Femur (tissue), 1 donor: ENCODE measurements at regions not wholly inside any gene's neighbourhood (a gene's known extent, or its start where the extent isn't known, plus 50 kb on each side); places are given as distances from the start of the nearest gene placed in this dataset.
A peak's percentile ranks its signal among the peaks of the same experiment; 100 is the strongest.
"Not testable (repeated sequence)": the region's sequence is repeated elsewhere in the genome, so short reads cannot be mapped to it uniquely, and the experiment has no call there.

Experiments
- DNase-seq: peaks from one replicate; pipeline ENCODE4 v3.0.0-alpha.2; 2017

DNA sequence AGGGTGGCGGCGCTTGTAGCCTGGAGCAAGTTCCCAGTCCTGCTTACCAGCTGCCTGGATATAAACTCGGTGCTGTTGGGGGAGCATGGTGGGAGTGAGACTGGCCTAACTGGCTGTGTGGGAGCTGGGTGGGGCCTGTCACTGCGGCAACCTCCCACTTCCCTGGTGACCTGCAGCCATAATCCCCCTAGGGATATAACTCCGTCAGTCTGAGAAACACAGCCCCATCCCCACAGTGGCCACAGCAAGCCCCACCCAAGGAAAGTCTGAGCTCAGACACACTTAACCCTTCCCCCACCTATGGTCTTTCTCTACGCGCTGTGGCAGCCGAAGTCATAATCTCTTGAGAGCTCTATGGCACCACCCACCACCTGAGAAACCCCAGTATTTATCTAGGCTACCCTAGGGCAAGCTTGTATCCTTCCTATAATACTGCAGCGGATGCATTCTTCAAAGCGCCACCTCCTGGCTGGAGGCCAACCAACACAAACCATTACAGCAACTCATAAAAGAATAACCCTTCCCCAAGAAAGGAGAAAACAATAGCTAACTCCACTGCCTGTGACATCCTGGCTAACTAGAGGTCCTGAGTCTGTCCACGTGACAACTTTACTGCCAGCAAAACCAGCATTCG, 57.4 kb downstream of the ZNF648 start:
- DNase-seq = no peak

DNA sequence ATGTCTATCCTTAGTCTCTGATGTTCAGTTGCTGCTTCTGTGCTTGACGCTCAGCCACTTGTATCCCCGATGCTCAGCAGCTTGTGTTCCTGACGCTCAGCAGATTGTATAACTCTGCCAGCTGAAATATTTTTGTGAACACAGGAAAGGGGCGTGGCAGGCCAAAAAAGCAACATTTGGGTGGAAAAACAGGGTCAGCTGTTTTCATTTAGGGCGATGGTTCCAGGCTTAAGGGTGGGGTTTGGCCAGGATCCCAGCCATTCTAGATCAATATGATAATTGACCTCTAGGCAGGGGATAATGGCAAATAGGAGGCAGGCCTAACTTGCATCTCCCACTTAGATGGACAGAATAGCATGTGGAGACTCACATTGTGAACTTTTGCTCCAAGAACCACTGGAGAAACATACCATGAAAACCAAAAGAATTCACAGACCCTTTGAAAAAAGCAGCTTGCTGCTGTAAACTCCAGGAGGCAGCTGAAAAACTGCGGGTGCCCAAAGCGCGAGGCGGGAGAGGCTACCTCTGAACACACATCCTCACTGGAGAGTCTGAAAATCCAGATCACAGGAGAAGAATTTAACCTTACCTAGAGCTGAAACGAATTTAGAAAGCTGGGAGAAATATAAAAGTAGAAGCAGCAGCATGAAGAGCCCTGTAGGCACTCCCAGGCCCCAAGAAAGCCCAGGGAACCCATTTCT, 58.3 kb downstream of the ZNF648 start:
- DNase-seq = peak; percentile 22

DNA sequence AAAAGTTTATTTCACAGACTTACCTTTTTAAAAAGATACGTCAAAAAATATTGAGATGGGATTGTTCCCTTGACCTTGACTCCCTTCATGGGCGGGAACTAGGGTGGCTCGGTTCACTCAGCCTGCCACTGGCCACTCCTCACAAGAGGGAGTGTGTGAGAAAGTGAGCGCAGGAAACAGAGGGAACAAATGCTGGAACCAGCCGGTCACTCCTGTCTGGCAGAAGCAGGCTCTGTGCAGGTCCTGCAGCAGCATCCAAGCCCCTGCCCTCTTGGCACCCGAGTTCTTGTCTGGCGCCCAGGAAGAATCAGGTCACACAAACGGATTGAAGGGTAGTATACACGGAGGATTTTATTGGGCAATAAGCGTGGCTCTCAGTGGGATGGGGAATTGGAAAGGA, 58.9 kb downstream of the ZNF648 start:
- no peak for DNase-seq

DNA sequence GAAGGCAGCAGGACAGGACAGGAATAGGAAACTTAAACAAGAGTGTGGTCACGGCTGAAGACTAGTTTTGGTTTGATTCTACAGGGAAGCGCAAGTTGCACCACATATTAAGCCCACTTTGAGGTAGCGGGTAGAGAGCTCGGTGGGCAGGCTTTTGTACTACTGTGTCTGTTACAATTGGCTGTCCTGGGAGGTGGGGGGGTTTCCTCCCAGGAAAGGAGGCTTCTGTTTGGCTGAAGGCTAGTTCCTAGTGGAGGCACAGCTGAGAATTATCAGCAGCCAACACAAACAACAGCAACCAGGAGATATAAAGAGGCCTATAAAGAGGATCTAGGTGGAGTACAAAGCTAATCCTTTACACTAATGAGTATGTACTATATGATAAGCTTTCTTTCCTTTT, 62.7 kb downstream of the ZNF648 start:
- DNase-seq = no peak

DNA sequence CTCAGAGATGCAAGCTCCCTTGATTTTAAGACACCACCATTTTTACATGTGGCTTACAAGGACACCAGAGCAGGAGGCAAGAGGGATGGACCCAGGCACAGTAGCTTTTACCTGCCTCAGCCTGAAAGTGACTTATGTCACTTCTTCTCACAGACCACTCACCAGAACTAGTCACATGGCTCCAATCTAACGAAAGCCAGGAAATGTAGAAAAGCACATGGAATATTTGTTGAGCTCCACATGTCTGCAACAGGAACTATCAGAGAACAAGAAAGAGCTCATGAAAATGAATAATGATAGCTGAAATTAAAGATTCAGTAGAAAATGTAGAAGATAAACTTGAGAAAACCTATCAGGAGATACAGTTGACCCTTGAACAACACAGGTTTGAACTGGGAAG, 69.4 kb downstream of the ZNF648 start:
- DNase-seq = no peak

DNA sequence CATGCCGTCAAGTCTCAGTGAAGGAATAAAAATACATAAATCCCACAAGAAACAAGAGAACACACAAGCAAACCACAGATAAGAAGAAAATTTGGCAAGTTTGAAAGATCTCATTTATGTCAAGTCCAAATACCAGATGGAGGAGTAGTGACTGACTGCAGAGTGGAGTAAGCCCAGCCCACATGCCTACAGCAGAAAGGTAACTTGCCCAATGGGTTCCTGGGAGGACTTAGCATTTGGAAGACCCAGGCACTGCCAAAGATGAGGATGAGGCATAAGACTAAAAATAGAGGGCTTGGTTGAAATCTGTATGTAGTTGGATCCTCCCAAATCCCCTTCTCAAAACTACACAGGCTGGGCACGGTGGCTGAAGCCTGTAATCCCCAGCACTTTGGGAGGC, 70.8 kb downstream of the ZNF648 start:
- DNase-seq = no peak

DNA sequence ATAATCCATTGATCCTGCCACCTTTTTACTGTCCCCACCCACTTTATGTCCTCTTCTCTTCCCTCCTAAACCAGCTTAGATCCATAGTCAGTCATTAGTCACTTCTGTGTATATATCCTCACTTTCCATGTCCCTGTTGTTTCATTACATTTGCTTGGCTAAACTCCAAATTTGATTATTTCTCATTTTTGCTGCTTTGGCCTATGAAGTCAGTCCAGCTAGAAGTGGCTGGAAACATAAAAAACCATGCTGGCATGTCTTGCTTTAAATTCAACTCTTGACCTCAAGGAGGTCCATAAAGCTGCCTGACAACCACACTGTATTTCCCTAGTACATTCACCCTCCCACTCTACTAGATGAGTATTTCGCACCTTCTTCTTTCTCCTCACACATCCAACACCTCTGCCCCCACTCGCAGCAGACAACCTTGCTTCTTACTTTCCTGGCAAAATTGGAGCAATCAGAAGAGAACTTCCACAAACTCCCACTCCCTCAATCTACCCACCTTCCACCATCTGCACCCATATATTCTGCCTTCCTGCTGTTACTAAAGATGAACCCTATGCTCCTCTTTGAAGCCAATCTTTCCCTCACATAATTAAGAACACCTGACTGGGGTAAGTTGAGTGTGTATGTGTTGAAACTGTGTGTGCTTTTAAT, 72.1 kb downstream of the ZNF648 start:
- no peak for DNase-seq

DNA sequence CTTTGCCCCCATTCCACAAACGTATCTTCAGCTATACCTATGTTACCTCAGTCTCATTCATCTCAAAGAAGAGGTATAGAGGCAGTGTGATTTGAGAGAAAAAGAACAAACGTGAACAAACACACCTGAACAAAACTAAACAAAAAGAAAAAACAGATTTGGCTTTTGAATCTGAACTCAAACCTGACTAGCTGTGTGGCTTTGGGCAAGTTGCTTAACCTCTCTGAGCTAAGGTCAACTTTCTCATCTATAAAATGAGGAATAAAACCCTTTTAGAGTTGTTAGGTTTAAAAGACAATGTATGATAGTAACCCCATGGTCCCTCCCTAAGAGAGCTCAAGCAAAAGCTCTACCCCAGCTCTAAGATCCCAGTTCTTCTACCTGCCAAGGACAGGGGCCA, 73.5 kb downstream of the ZNF648 start:
- DNase-seq = no peak

DNA sequence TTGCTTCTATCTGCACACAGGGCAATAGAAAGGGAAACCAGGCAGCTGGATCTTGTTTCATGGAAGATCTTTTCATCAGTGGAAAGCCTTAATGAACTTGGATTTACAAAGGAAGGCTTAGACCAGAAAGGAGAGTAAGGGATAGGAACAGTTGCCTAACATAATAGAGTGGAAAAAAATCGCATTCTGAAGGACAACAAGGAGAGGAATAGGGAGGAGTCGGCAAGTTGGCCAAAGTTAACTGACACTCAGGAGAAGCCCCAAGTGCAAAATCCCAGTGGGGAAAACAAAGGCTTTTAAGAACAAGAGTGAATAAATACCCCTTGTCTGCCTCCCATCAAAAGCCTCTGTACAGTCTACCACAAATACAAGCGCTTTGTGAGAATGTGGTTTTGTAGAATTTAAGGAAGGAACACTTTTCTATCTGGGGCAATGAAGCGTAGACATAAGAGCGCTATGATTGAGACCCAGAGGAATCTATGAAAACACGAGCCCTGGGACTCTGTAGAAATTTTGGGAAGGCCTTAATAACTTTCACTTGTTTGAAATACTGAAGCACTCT, 74.1 kb downstream of the ZNF648 start:
- DNase-seq = no peak

DNA sequence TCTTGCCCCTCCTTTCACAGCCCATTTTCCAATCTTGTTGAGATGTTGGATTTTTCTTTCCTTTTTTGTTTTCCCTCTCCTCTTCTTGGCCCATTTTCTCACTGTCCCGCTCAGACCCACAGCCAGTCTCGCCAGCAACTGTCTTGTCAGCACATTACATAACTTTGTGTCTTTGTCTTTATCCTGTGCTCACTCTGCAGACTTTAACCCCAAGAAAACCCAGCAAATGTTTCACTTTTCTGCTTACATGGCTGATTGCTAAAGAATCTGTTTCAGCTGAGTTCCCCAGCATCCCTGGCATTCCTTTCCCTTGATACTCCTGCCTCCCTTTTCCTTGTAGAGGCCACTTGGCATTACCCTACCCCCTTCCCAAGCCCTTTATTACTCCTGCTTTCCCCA, 74.6 kb downstream of the ZNF648 start:
- DNase-seq = no peak

DNA sequence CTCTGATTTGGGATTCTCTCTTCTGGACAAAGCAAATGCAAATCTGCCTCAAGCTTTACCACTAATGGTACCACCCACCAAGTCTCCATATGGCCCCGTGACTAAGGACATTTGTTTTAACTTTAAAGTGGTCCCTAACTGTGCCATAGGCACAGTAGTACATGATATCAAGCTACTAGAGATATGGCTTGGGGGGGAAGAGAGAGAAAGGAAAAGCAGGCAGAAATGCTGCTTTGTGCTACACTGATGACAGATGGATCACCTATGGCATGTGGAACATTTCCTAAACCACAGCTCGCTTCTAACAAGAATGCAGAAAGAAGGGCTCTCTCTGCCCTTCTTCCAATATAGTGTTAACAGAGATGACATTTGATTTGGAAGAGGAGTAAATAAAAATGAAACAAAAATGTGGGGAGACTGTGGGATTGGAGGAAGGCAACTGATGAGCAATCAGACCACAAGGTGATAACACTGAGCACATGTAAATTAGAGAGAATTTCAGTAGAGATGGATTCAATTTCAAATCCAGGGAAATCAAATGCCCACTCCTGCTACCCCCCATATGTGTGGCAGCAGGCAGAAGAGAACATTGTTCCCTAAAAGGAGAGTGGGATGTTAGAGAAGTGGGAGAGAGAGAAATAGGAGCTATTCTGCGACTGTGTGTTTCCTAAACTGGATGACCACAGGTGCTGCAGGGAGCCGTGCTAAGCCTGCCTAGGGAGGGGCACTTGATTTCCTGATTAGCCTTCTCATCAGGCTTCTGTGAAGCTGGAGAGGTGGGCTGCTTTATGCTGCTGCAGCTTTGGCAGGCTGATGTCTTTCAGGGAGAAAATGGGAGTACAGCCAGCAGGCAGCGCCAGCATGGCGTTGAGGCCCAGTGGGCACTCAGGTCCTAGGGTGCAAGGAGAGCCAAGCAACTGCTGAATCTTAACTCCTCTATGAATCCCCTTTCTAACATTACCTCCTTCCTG, 75.3 kb downstream of the ZNF648 start:
- no peak for DNase-seq

DNA sequence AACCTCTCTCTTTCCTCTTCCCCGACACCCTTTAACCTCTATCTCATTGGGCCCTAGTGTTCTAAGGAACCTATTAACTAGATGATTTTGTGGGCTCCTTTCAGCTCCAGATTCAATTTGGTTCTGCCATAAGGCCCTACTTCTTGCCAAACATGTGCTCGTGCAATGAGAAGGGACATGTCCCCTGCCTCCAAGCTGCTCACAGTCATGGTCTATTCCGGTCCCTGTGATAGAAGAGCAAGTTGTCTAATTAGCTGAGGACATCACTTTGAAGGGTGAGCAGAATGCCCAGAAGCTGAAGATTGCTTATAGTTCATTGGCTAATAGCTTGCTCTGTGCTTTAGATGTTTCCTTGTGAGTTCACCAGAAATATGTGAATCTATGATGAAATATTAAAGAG, 76.2 kb downstream of the ZNF648 start:
- DNase-seq = no peak

DNA sequence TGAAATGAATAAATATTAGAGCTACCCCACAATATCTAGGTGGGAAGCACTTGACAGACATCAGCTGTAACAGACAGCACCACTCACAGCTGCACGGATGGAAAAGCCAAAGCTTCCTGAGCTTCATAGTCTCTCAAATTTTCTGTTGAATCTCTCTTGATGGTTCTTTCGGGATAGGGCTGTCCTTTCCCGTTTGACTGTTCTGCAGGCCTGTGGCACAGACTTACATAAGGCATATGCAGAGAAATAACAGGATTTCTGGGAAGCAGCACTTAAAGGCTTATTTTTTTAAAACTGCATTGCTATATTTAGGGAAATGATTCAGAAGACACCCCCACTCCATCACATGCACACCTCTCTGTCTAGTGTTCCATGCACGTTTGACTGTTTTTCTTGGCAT, 77.5 kb downstream of the ZNF648 start:
- no peak for DNase-seq

DNA sequence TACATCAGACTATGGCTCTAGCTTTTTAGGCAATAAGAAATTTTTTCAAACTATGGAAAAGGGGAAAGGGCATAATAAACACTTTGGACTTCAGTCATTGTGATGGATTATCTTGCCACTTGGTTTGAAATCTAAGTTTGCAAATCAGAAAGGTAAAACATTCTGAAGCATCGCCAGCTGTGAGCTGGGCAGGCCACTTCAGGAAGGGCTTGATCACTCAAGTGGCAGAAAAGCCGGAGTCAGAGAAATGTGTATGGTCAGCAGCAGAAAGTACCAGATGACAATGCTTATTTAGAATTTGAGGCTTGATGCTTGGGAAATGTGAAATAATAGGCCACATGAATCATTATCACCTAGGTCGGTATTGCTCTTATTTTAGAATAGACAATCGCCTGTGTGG, 79.7 kb downstream of the ZNF648 start:
- DNase-seq = no peak

DNA sequence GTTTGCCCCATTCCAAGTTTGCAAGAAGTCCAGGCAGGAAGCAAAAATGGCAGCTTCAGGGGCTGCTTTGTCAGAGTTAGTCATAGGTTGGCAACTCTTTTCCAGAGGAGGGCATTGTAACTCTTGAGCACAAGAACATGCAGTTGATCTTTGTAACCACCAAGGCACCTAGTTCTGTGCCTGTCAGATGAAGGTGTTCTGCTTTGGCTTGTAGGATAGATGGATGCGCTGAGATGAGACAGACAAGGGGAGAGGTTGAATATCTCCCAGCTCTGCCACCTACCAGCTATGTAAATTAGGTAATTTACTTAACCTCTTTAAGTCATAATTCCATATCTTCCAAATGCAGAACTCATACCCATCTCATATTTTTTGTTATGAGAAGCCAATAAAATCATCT, 89.3 kb downstream of the ZNF648 start:
- no peak for DNase-seq

DNA sequence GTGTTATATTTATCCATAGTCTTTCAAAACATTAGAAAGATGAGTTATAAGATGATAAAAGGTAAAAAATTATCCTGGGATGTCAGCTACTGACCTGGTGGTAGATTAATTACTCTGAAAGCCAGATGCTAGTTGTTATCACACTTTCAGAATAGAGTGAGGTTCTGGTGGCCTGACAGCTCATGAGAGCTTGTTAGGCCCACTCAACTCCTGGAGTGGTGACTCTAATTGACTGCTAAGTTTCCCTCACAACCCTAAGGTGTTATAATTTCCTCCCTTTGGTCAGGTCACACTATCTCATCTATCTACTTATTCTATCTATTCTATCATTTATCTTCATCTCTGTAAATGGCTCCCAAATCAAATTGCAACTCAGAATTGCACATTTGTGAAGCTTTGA, 90.1 kb downstream of the ZNF648 start:
- DNase-seq = no peak

DNA sequence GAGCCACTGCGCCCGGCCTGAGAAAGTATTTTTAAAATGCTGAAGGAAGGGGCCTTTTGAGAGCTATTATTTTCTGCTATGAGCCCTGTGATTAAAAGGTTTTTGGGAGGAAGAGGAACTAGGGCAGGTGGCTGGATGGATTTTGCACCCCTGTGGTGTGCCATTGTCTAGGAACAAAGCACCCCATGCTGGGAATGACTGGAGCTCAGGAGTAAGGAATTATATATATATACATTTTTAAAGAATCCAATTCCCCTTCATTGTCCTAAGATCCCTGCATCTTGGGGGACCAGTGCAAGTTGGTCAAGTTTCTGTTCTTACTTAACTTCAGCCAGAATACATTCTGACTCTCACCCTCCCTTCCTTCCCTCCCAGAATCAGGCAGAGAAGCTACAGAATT, 91.6 kb downstream of the ZNF648 start:
- no peak for DNase-seq

DNA sequence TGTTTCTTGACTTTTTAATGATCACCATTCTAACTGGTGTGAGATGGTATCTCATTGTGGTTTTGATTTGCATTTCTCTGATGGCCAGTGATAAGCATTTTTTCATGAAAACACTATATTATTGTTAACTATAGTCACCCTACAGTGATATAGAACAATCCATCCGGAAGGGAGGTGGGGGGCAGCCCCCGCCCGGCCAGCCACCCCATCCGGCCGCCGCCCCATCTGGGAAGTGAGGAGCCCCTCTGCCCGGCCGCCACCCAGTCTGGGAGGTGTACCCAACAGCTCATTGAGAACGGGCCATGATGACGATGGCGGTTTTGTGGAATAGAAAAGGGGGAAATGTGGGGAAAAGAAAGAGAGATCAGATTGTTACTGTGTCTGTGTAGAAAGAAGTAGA, 106.8 kb downstream of the ZNF648 start:
- not testable (repeated sequence) for DNase-seq

DNA sequence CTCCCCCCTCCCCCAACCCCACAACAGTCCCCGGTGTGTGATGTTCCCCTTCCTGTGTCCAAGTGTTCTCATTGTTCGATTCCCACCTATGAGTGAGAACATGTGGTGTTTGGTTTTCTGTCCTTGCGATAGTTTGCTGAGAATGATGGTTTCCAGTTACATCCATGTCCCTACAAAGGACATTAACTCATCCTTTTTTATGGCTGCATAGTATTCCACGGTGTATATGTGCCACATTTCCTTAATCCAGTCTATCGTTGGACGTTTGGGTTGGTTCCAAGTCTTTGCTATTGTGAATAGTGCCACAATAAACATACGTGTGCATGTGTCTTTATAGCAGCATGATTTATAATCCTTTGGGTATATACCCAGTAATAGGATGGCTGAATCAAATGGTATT, 107.3 kb downstream of the ZNF648 start:
- not testable (repeated sequence) for DNase-seq

DNA sequence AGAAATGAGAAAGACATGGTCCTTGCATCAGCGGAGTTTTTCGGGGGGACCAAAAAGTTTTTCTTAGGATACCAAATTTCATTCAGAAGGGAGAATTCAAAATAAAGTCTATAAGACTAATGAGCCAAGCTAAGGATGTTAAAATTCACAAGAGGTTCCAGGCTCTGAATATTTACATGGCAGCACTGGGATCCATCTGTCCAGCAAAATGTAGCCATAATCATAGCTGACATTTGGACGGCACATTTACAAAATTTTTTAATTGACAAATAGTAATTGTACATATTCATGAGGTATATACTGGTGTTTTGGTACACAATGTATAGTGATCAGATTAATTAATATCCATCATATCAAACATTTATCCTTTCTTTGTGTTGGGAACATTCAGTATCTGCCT, 107.9 kb downstream of the ZNF648 start:
- DNase-seq = no peak

DNA sequence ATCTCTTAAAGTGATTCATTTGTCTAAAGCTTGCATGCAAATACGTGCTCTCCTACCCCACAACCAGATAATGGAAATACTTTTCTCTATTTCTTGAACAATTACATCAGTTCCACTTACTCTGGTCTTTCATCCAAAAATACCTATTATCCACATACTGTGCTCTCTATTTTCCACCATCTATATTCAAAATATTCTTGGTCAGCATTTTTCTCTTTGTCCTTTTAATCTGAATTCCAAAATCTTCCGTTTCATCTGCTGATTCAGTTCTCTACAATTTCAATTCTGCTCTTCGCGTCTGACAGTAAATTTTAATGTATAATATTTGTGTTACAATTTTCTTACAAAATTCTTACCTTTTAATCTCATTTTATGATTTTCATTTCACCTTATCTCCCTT, 110.3 kb downstream of the ZNF648 start:
- DNase-seq = no peak

DNA sequence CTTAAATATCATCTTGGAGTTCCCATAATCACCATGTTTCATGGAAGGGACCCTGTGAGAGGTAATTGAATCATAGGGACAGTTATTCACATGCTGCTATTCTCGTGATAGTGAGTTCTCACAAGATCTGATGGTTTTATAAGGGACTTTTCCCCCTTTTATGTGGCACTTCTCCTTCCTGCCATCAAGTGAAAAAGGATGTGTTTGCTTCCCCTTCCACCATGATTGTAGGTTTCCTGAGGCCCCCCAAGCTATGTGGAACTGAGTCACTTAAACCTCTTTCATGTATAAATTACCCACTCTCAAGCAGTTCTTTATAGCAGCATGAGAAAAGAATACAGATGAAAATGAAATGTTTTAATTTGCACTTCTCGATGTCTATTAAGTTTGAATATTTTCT, 112.0 kb downstream of the ZNF648 start:
- DNase-seq = no peak

DNA sequence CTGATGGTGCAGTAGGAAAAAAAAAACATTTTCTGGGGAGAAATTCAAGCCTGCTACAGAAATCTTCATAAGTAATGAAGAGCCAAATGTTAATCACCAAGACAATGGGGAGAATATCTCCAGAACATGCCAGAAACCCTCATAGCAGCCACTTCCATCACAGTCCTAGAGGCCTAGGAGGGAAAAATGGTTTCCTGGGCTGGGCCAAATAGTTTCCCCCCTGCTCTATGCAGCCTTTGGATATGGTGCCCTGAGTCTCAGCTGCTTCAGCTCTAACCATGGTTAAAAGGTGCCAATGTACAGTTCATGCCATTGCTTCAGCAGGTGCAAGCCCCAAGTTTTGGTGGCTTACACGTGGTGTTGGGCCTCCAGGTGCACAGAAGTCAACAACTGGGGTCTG, 113.1 kb downstream of the ZNF648 start:
- no peak for DNase-seq
